Activated CD4-positive, alpha-beta T cell treated with anti-CD3 and anti-CD28 coated beads, Interleukin-2, amount 50 U/mL, for 16 hours (primary cell): ENCODE measurements at regions not wholly inside any gene's neighbourhood (a gene's known extent, or its start where the extent isn't known, plus 50 kb on each side); places are given as distances from the start of the nearest gene placed in this dataset.
"Not testable (repeated sequence)": the region's sequence is repeated elsewhere in the genome, so short reads cannot be mapped to it uniquely, and the experiment has no call there.

Experiments
- DNase-seq: peaks from one replicate; pipeline ENCODE4 v3.0.0-alpha.2; 2020

DNA sequence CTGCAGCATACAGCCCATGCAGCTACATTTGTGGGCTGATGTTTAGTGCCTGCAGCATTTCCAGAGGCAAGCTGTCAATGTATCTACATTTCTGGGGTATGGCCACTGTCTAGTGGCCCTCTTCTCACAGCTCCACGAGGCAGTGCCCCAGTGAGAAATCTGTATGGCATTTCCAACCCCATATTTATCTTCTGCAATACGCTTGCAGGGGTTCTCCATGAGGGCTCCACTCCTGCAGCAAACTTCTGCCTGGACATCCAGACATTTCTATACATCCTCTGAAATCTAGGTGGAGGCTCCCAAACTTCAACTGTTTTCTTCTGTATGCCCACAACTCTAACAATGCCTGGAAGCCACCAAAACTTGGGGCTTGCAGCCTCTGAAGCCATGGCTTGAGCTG, 502.3 kb downstream of the C6orf118 start:
- no peak for DNase-seq

DNA sequence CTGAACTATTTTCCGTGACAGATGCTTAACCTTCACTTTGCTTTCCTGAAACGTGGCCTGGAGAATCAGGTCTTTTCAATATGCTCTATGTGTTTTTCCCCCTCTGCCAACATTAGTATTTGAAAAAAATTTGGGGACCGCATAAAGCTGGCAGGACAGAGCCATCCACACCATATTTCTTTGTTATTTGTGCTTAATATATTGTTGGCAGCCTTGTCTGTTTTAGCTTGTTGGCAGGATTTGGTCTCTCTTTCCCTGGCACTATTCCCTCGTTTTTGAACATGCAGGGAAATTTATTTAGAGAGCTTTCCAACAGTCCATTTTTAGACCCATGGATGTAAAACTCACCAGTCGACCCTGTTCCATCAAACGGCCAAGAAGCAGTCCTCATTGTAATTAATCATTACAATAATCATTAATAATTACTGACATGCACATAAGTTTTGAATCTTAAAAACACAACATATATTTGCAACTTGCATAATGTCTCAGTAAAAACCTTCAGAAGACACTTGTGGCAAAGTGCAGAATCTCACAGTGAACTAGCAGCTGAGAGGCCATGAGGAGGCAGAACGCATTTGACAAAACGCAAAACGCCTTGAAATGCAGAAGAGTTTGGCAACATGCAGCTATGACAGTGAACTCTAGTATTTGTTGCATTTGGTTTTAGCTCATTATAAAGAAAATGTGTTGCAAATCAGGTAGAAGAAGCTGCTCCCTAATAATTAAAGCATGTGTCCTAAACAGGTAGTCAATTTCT, 514.2 kb downstream of the C6orf118 start:
- DNase-seq, result no peak

DNA sequence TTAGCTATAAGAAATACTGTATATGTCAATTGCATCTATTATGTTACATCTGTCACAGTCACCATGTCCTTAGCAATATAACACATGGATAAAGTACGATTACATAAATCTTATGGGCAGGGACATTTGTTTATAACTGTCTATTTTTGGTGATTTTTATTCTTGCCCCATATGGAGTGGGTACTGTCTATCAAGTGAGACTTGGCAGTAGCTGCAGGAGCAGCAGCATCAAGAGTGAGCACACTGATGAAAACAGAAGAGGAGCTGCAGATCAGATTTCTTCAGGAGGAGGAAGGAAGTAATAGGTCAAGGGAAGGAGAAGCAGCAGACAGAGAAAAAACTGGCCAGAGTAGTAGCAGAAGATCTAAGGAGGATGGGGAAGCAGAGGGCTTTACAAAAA, 516.7 kb downstream of the C6orf118 start:
- no peak for DNase-seq

DNA sequence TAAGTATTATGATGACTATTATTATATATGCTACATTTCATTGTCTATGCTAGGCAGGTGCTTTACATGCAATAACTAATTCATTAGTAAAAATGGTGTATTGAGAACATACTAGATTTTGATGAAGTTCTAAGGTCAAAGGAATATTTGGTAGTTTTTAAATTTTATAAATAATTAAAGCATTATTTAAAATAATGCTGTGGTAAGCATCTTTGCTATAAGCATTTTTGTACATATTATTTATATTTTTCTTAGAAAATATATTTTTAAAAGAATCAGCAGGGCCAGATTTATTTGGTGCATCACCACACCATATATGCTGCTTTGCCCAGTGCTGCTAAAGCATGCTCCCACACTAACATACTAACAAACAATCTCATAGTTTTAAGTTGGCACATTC, 517.9 kb downstream of the C6orf118 start:
- DNase-seq, result no peak

DNA sequence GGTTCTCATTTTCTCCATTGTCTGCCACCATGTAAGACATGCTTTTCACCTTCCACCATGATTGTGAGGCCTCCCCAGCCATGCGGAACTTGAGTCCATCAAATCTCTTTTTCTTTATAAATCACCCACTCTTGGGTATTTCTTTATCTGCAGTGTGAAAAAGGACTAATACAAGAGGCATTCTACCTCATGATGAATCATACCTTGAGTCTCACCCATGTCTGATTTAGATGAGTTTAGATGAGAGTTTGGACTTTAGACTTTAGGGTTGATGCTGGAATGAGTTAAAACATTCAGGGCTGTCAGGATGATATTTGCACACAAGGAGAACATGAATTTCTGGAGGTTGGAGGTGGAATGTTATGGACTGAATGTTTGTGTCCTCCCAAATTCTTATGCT, 545.6 kb downstream of the C6orf118 start:
- no peak for DNase-seq

DNA sequence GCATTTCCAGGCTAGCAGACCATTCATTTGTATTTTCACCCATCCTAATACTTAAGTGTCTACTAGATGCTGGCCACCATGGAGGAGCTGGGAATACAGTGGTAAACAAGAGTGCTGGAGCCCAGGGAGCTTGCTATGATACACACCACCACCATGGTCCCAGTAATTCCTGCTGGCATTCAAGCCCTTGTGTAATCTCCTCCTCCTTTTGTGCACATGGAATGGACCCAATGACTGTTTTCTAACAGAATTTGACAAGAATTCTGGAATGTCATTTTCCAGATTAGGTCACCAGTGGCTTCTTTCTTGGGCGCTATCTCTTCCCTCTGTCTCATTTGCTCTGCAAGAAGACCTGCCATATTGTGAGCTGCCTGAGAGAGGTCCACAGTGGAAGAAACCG, 552.0 kb downstream of the C6orf118 start:
- no peak for DNase-seq

DNA sequence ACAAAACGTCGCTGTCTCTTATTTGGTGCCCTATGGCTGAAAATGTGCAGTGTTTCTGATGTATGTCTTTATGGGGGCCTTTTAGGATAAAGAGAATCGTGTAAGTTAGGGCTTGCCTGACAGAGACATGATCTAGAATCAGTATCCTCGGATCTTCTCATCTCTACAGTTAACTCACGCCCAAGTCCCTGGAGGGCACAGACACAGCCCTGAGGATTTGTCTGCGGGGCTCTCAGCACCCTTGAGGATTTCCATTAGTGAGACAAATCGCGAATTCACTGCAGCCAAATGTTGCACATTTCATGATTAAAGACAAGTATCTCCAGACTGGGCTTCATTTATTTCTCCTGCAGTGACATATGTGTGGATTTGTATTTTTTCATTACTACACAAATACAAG, 552.7 kb downstream of the C6orf118 start:
- DNase-seq, result no peak

DNA sequence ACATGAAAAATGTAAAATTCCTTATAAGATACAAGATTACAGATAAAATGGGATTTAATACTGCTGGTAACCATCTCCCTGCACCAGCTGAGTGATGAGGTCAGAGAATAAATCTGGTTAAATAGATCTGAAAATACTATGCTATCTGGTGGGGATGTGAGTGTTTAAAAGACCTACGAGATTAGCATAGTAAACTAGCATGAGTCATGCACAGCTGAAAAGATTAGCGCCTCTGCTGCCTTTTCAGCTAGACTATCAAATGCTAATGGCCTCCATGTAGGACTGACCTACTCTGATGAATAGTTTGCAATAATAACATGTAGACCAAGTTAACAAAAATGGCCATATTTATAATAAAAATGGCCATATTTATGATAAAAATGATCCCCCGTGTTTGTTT, 553.3 kb downstream of the C6orf118 start:
- no peak for DNase-seq

DNA sequence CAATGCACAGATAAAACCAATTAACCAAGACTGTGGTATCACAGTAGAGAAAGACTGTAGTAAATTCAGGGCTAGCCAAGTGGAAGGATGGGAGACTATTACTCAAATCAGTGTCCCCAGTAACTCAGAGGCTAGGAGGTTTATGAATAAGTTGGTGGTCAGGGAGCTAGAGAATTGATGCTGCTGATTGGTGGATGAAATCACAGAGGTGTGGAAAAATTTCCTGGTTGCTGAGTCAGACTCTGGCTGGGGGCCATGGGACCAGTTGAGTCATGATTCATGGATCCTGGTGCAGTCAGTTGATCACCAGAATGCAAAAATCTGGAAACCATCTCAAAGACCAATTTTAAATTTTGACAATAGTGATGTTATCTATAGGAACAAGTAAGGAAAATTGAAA, 555.9 kb downstream of the C6orf118 start:
- DNase-seq, result no peak

DNA sequence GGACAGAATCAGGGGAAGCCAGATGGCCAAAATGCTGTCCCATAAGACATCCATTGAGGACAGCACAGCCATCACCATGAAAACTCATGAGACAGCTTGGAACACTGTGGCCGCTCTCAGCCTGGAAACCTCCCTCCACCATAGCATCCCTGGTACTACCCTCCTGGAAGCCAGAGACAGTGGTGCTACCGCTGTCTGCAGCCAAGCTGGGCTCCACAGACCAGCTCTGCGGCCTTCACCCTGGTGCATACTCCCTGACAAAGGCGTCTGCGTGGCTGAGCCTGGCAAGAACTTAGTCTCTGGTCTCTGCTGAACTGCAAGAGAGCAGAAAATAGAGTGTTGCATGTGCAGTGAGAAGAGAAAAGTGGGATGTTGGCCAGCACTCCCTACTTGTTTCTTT, 558.0 kb downstream of the C6orf118 start:
- DNase-seq, result no peak

DNA sequence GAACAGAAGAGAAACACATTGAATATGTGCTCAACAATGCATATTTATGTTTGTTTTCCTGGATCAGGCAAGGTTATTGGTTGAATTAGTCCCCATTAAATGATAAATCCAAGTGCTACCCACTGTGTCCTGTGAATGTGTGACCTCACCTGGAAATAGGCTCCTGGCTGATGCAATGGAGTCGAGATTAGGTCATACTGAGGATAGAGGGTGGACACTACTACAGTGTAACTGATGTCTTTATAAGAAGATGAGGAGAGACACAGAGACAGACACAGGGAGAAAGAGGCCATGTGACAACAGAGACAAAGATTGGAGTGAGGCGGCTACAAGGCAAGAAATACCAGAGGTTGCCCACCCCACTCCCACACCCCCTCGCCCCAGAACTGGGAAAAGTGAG, 559.3 kb downstream of the C6orf118 start:
- DNase-seq, result no peak

DNA sequence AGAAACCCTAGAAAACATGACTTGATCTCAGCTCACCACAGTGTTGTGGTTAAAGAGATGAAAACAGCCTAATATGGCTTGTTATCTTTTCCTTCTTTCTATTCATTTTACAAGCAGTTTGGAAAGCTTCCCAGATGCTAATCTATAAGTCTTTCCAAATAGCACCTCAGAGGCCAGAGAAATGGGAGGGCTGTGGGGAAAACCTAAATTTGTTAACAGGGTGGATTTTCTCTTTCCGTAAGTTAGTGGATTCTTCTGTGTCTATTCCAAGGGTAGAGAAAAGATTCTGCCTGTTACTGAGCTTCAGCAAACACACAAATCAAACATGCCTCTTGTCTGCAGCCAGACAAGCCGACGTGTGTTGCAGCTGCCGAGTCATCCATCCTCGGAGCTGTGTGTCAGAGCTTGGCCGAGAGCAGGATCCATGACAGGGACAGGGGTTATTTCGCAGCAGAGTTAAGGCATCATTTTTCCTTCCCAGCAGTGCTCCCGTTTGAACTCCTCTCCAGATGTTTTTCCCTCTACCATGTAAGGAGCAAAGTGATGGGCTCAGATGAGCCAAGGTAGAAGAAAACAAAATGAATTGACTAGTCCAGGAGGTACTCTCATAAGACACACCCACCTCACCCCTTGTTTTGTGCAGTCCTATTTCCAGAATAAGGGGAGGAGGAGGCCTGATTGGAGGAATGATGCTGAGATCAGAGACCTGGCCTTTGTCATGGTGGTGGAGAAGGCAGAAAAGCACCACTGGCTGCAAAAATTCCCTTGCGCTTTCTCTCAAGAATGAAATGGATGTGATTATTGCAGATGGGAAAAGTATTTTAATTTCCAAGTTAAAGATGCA, 560.0 kb downstream of the C6orf118 start:
- no peak for DNase-seq

DNA sequence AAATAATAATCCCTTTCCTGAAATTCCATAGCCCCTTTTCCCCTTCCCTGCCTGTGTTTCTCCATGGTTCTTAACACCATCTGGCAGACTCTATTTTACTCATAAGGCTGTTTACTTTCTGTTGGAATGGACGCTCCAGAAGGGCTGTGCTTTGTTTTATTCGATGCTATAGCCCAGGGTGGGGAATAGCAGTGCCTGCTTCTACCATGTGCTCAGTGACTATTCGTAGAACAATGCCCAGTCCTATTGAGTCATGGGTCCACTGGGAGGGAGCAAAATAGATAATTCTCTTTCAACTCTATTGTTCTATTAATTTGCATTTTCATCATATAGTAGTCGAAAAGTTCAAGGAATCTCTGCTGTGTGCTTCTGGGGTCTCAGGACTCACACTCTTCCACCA, 565.1 kb downstream of the C6orf118 start:
- no peak for DNase-seq

DNA sequence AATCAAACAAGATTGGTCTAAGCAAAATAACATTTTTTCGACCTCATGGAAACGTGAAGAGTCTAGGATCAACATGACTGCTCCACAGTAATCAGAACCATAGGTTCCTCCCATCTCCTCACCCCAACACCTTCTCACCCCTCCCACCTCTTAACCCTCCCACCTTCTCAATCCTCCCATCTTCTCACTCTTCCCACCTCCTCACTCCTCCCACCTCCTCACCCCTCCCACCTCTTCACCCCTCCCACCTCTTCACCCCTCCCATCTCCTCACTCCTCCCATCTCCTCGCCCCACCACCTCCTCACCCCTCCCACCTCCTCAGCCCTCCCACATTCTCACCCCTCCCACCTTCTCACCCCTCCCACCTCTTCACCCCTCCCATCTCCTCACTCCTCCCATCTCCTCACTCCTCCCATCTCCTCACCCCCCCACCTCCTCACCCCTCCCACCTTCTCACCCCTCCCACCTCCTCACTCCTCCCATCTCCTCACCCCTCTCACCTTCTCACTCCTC, 567.4 kb downstream of the C6orf118 start:
- DNase-seq, result no peak

DNA sequence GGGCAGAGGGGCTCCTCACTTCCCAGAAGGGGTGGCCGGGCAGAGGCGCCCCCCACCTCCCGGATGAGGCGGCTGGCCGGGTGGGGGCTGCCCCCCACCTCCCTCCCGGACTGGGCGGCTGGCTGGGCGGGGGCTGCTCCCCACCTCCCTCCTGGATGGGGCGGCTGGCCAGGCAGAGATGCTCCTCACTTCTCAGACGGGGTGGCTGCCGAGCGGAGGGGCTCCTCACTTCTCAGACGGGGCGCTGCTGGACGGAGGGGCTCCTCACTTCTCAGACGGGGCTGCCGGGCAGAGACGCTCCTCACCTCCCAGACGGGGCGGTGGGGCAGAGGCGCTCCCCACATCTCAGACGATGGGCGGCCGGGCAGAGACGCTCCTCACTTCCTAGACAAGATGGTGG, 573.3 kb downstream of the C6orf118 start:
- not testable (repeated sequence) for DNase-seq

DNA sequence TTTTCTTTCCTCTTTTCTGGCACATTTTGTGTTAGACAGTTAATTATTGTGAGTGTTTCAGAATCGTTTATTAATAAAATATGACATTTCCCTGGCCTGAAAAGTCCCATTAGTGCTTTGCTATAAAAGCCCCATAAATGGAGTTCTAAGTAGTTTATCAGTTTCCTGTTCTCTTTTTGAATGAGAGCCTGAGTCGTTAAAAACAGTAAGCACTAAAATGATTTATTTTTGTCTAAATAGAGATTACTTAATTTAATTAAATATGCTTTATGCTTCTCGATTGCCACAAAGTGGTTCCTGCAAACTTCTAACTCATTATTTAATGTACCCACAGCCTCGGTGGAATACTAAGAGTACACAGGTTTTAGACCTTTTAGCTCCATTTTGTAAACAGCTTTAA, 577.9 kb downstream of the C6orf118 start:
- no peak for DNase-seq

DNA sequence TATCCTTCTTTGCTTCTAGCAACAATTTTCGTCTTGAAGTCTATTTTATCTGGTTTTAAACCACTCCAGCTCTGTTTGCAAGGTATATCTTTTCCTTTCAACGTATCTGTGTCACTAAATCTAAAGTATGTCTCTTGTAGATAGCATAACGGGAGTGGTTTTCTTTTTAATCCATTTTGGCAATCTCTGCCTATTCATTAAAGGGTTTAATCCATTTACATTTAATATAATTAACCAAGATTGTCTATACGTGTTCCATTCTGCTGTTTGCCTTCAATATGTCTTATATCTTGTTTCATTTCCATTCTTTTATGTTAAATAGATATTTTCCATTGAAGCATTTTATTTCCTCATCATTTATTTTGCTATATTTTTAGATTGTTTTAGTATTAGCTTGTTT, 587.9 kb downstream of the C6orf118 start:
- no peak for DNase-seq

DNA sequence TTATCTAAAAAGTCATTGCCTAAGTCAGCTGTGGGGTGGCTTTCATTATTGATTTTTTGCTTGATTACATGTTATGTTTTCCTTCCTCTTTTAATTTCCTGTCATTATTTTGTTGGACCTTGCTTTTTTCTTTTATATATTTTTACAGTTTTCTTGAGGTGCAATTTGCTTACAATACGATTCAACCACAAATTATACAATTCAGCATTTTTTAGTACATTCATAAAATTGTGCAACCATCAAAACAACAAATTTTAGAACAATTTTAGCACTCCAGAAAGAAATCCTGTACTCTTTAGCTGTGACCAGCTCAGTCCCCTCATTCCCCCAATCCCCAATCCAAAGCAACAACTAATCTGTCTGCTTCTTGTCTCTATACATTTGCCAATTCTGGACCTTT, 608.9 kb downstream of the C6orf118 start:
- no peak for DNase-seq

DNA sequence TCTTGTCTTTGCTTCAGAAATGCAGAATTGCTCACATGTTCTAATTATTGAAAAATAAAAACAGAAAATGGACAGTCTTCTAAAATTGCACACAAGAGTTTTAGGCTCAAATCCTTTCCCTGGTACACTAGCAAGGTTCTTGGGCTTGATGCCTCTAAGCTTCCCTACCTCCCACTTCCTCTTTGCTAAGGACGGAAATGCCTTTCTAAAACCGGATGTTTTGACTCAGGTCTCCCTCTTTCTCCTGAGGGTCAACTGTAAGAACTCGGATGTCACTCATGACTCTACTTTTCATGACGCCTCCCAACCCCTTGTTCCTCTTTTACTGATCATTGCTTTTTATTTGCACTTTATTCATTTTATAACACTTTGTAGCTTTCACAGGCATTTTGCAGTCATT, 613.5 kb downstream of the C6orf118 start:
- no peak for DNase-seq

DNA sequence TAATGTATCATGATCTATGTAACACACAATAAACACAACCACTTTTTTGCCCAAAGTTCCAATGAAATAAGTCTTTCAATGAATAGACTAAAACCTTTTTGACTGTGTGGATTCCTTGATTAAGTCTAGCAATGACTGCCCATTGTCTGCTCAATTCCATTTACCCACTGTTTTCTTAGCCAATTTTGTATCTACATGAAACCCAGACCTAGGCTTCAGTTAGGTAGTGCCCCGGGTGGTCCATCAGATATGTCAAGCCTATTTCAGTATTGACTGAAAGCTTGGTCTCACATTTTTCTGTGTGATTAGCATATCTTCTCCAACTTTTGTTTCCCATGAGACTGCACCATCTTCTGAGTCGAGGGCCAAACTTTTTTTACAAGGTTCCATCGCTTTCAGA, 615.0 kb downstream of the C6orf118 start:
- DNase-seq, result no peak

DNA sequence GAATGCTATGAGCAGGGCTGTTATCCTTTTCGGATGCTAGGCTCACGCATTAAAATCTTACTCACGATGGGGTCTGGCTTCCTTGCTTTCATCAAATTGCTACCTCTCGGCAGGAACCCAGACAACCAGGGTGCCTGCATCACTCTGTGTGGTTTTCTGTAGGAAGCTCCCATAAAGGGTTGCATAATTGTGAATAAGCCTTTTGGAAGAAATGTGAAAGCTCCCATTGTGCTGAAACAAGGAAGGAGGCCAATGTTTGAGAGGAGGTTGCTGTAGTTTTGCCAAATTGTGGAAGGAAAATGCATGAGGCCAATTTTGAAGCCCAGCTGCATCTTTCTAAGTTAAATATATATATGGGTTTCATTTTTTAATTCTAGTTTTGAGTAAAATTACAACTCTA, 615.5 kb downstream of the C6orf118 start:
- DNase-seq, result no peak

DNA sequence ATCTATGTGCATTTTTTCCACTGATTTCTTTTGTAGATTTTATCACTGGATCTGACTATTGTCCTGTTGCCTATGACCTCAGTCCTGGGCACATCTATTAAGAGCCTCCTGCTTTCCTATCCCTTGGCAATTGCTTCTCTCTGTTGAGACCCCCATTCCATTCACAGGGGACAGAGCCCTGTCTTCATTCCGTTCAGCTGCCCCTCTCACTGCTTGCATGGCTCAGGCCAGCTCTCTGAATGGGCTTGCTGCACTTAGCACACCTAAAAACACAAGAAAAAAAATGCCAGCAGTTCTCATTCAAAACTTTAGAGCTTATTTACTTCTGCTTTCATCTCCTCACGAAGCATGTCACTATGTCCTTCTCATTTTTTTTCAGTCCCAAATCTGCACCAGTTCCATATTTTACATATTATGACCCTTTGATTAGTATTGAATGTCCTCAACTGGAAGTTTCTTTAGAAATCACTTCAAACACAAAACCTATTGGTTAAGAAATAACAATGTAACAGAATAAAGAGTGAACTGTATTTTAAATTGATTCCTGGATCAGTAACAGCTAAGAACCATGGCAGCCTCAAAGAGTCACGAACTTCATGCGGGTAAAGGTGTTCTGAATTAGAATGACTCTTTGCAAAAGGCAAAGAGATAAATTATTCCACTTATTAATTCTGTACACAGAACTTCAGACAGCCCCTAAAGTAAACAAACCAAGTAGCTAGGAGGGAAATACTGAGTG, 616.5 kb downstream of the C6orf118 start:
- DNase-seq, result no peak

DNA sequence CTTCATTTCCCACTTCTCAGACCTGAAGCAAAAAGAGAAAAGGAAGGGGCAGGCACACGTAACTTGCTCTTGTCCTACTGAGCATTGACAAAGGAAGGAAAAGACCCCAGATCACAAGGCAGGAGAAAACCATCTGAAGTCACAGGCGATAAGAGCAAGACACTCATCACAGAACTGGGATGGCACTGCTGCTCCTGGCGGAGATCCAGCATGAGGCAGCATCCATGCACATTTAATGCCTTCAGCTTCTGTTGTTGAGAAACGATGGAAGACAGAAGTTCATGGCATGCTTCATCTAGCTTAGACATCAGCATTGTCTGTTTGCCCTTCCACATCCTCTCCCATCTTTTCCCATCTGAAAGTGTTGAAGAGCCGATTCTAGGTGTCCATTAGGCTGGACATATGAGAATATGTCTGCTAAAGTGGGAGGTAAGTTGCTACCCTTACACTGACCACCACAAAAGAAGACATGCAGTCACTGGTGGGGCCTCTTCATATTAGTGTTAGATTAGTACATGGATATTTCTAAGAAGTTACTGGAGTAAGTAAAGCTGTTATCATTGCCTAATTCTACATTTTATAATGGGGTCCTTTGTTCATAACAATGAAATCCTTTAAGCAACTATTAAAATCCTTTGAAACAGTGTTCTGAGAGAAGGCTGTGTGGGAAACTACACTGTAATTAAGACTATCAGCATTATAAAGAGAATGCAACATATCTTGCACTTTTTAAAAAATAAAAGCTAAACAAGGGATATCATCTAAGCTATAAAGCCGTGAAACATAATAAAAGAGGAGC, 618.5 kb downstream of the C6orf118 start:
- DNase-seq, result no peak
